Nephron progenitor cell (in vitro differentiated cells): ENCODE measurements at regions not wholly inside any gene's neighbourhood (a gene's known extent, or its start where the extent isn't known, plus 50 kb on each side); places are given as distances from the start of the nearest gene placed in this dataset.

ENCODE experiments used
- DNase-seq: peaks from one replicate; pipeline ENCODE4 v3.0.0; 2021
- H3K27ac Mint-ChIP-seq: 2 replicates; pipeline ENCODE4 v1.8.0; 2021; ENCODE audit warnings: mild to moderate bottlenecking, moderate library complexity, mixed read lengths
- H3K27me3 Mint-ChIP-seq: 2 replicates; pipeline ENCODE4 v1.8.0; 2021; ENCODE audit warnings: mild to moderate bottlenecking, low read depth, mixed read lengths; ENCODE audit not compliant: poor library complexity
- H3K36me3 Mint-ChIP-seq: 2 replicates; pipeline ENCODE4 v1.8.0; 2021; ENCODE audit warnings: low read depth, mixed read lengths
- H3K4me1 Mint-ChIP-seq: 2 replicates; pipeline ENCODE4 v1.8.0; 2021; ENCODE audit warnings: mixed read lengths
- H3K4me3 Mint-ChIP-seq: 2 replicates; pipeline ENCODE4 v1.8.0; 2021; ENCODE audit warnings: mild to moderate bottlenecking, moderate library complexity, mixed read lengths
- H3K9me3 Mint-ChIP-seq: 2 replicates; pipeline ENCODE4 v1.8.0; 2021; ENCODE audit warnings: mild to moderate bottlenecking, moderate library complexity, mixed read lengths
- CTCF ChIP-seq: fragments of 200-600 bp; sonication (generic); IDR thresholded peaks from 2 replicates; pipeline ENCODE4 v1.5.0; 2021; ENCODE audit warnings: antibody characterized with exemption

DNA sequence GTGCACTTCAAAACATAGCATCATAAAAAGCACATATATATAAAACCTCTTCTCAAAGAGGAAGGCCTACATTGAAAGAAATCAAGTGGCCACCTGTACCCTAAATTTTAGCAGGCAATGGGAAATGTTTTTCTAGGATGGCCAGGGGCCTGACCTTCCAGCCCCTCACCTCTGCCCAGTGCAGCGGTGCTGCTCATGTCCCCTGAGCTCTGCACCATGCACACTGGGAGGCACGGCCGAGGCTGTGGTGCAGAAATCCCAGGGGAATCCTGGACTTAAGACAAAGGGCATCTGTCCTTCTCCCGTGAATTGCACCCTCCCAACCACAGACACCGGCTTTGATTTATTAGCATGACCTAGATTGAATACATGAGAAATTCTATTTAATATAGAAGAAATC is 551.4 kb downstream of the GLRX3 start:
- no peak for TF ChIP-seq CTCF
- Mint-ChIP-seq H3K27ac (no peak overlapping the region), H3K4me3 (no peak overlapping the region), H3K4me1 (no peaks in the 10 kb centered on the region), H3K27me3 (peaks cover 3% of the 10 kb centered on the region), H3K9me3 (peaks cover 6% of the 10 kb centered on the region), H3K36me3 (no peaks in the 10 kb centered on the region)
- DNase-seq = no peak

GRCh38 chr10:130689743-130690626 is 553.8 kb downstream of the GLRX3 start:
- no peak overlapping the region for H3K4me3 Mint-ChIP-seq
- peaks cover 12% of the 10 kb centered on the region for H3K27me3 Mint-ChIP-seq
- no peak overlapping the region for H3K27ac Mint-ChIP-seq
- no peaks in the 10 kb centered on the region for H3K4me1 Mint-ChIP-seq
- no peak for TF ChIP-seq CTCF
- no peaks in the 10 kb centered on the region for H3K36me3 Mint-ChIP-seq
- no peaks in the 10 kb centered on the region for H3K9me3 Mint-ChIP-seq
- no peak for DNase-seq

GRCh38 chr10:130691776-130692175 is 555.6 kb downstream of the GLRX3 start:
- DNase-seq = no peak

DNA sequence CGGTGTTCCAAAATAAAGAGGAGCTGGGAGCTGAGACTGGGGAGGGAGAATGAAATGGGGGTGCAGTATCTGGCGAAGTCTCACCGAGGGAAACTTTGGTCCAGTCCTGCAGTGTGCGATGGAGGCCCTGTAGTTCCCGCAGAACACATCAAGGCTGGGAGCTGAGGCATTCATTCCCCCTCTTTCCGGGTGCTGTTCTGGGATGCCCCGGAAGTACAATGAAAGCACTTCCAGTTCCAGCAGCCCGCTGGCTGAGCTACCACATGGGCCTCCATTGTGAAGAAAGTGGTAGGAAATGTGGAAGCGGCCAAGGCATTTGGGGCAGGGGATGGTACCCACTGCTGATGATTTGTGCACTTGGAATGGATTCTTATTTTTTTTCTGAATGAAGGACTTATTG is 560.7 kb downstream of the GLRX3 start:
- no peak for TF ChIP-seq CTCF
- no peaks in the 10 kb centered on the region for H3K36me3 Mint-ChIP-seq
- H3K9me3 Mint-ChIP-seq = no peaks in the 10 kb centered on the region
- no peak overlapping the region for H3K4me3 Mint-ChIP-seq
- peaks cover 23% of the 10 kb centered on the region for H3K27me3 Mint-ChIP-seq
- no peak for DNase-seq
- no peak overlapping the region for H3K27ac Mint-ChIP-seq
- H3K4me1 Mint-ChIP-seq = no peaks in the 10 kb centered on the region

More at GRCh38 chr10:130691776-130692175, 555.6 kb downstream of the GLRX3 start:
- Mint-ChIP-seq H3K36me3 (no peaks in the 10 kb centered on the region), H3K27ac (no peak overlapping the region), H3K27me3 (peaks cover 19% of the 10 kb centered on the region), H3K9me3 (no peaks in the 10 kb centered on the region), H3K4me3 (no peak overlapping the region), H3K4me1 (no peaks in the 10 kb centered on the region)
- no peak for TF ChIP-seq CTCF

- Mint-ChIP-seq H3K36me3 (no peaks in the 10 kb centered on the region), H3K9me3 (no peaks in the 10 kb centered on the region), H3K4me3 (no peak overlapping the region), H3K27ac (no peak overlapping the region), H3K4me1 (no peaks in the 10 kb centered on the region), H3K27me3 (peaks cover 39% of the 10 kb centered on the region)
- DNase-seq = no peak
- TF ChIP-seq CTCF = no peak
These were observed 571.3 kb downstream of the GLRX3 start for GRCh38 chr10:130707389-130707979.
